ENCODE measurements at regions not wholly inside any gene's neighbourhood (a gene's known extent, or its start where the extent isn't known, plus 50 kb on each side); places are given as distances from the start of the nearest gene placed in this dataset.

DNA sequence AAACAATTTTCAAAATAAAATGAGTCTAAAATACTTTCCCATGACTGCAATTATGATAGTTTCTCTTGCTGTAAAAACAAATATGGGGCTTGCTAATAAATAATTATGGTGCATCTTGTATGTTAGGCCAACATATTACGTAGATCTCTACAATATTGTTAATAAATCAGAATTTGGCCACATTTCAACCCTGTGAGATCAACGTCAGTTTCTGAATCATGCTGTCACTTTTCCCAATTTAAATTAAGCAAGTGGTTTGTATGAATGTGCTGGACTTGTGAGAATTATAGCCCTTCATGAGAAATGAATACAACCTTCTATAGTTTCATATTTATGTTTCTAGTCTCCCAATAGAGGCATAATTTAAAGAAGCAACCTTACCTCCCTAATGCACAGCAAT, 808.9 kb downstream of the SUCLG1 start:
- no peak for TF ChIP-seq GATA2 (IDR thresholded peaks at IDR 0.05; ENCODE audit: low read depth, low read length)
- TF ChIP-seq GATA3 (IDR thresholded peaks at IDR 0.05; ENCODE audit: low read depth, low read length) = no peak

Measured in SH-SY5Y (cell line).